GM23248 (cell line): ENCODE measurements at regions not wholly inside any gene's neighbourhood (a gene's known extent, or its start where the extent isn't known, plus 50 kb on each side); places are given as distances from the start of the nearest gene placed in this dataset.

Experiments used
- EZH2 ChIP-seq: fragments of 200-600 bp; sonication (generic); IDR thresholded peaks from 2 replicates; pipeline ENCODE4 v1.6.1; 2018; ENCODE audit warnings: antibody characterized with exemption, mild to moderate bottlenecking; ENCODE audit not compliant: insufficient read depth, poor library complexity, severe bottlenecking
- EZH2phosphoT487 ChIP-seq: fragments of 200-600 bp; sonication (generic); IDR thresholded peaks from 2 replicates; pipeline ENCODE4 v1.6.1; 2018; ENCODE audit warnings: antibody characterized with exemption, moderate library complexity, mild to moderate bottlenecking, low read depth; ENCODE audit not compliant: insufficient read depth

- no peak for TF ChIP-seq EZH2
- TF ChIP-seq EZH2phosphoT487 = no peak
These were observed 144.9 kb downstream of the TRMT11 start for GRCh38 chr6:126131246-126131645.
